ENCODE measurements at regions not wholly inside any gene's neighbourhood (a gene's known extent, or its start where the extent isn't known, plus 50 kb on each side); places are given as distances from the start of the nearest gene placed in this dataset.

GRCh38 chr22:48761546-48761945 lies 1066.1 kb downstream of the BRD1 start (continued):
- no peak for TF ChIP-seq REST (IDR thresholded peaks at IDR 0.05; ENCODE audit: unreplicated experiment)

- no peaks in the 10 kb centered on the region for H3K79me2 ChIP-seq (replicated peaks; ENCODE audit: insufficient read depth)
- no peaks in the 10 kb centered on the region for H3K9me2 ChIP-seq (ENCODE audit: insufficient read depth)
- H3K4me1 Mint-ChIP-seq, result no peaks in the 10 kb centered on the region; the same call in 2 of the 3 replicates
- DNase-seq (ENCODE audit: low spot score) (no peak), ATAC-seq (no peak)
- H3K36me3 ChIP-seq (ENCODE audit: insufficient read depth), result no peaks in the 10 kb centered on the region
- H3K9me3 Mint-ChIP-seq, result peaks cover 6% of the 10 kb centered on the region; the same call in 2 of the 3 replicates
- TF ChIP-seq POLR2AphosphoS5 (IDR thresholded peaks at IDR 0.05; ENCODE audit: low read depth) (no peak), NANOG (IDR thresholded peaks at IDR 0.05; ENCODE audit: borderline replicate concordance) (no peak), ZNF331 (CRISPR knock-in tag; IDR thresholded peaks at IDR 0.05; ENCODE audit: low read depth) (no peak)
- TF ChIP-seq, protein P1, sequence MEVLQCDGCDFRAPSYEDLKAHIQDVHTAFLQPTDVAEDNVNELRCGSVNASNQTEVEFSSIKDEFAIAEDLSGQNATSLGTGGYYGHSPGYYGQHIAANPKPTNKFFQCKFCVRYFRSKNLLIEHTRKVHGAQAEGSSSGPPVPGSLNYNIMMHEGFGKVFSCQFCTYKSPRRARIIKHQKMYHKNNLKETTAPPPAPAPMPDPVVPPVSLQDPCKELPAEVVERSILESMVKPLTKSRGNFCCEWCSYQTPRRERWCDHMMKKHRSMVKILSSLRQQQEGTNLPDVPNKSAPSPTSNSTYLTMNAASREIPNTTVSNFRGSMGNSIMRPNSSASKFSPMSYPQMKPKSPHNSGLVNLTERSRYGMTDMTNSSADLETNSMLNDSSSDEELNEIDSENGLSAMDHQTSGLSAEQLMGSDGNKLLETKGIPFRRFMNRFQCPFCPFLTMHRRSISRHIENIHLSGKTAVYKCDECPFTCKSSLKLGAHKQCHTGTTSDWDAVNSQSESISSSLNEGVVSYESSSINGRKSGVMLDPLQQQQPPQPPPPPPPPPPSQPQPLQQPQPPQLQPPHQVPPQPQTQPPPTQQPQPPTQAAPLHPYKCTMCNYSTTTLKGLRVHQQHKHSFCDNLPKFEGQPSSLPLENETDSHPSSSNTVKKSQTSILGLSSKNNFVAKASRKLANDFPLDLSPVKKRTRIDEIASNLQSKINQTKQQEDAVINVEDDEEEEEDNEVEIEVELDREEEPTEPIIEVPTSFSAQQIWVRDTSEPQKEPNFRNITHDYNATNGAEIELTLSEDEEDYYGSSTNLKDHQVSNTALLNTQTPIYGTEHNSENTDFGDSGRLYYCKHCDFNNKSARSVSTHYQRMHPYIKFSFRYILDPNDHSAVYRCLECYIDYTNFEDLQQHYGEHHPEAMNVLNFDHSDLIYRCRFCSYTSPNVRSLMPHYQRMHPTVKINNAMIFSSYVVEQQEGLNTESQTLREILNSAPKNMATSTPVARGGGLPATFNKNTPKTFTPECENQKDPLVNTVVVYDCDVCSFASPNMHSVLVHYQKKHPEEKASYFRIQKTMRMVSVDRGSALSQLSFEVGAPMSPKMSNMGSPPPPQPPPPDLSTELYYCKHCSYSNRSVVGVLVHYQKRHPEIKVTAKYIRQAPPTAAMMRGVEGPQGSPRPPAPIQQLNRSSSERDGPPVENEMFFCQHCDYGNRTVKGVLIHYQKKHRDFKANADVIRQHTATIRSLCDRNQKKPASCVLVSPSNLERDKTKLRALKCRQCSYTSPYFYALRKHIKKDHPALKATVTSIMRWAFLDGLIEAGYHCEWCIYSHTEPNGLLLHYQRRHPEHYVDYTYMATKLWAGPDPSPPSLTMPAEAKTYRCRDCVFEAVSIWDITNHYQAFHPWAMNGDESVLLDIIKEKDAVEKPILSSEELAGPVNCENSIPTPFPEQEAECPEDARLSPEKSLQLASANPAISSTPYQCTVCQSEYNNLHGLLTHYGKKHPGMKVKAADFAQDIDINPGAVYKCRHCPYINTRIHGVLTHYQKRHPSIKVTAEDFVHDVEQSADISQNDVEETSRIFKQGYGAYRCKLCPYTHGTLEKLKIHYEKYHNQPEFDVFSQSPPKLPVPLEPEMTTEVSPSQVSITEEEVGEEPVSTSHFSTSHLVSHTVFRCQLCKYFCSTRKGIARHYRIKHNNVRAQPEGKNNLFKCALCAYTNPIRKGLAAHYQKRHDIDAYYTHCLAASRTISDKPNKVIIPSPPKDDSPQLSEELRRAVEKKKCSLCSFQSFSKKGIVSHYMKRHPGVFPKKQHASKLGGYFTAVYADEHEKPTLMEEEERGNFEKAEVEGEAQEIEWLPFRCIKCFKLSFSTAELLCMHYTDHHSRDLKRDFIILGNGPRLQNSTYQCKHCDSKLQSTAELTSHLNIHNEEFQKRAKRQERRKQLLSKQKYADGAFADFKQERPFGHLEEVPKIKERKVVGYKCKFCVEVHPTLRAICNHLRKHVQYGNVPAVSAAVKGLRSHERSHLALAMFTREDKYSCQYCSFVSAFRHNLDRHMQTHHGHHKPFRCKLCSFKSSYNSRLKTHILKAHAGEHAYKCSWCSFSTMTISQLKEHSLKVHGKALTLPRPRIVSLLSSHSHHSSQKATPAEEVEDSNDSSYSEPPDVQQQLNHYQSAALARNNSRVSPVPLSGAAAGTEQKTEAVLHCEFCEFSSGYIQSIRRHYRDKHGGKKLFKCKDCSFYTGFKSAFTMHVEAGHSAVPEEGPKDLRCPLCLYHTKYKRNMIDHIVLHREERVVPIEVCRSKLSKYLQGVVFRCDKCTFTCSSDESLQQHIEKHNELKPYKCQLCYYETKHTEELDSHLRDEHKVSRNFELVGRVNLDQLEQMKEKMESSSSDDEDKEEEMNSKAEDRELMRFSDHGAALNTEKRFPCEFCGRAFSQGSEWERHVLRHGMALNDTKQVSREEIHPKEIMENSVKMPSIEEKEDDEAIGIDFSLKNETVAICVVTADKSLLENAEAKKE (CRISPR knock-in tag; IDR thresholded peaks at IDR 0.05), result no peak
- H3K27me3 ChIP-seq (ENCODE audit: insufficient read depth), result no peaks in the 10 kb centered on the region
- H2AFZ ChIP-seq, result no peak overlapping the region
- no peak overlapping the region for H3K4me3 ChIP-seq
- no peaks in the 10 kb centered on the region for H3F3A ChIP-seq (replicated peaks; ENCODE audit: low read depth)
- H3K4me1 ChIP-seq (ENCODE audit: insufficient read depth), result no peaks in the 10 kb centered on the region
- no peaks in the 10 kb centered on the region for H4K20me1 ChIP-seq (replicated peaks; ENCODE audit: insufficient read depth)
- H3K4me2 ChIP-seq, result no peak overlapping the region
- H3K27ac ChIP-seq (ENCODE audit: low read depth), result no peak overlapping the region
- H3K27me3 Mint-ChIP-seq (ENCODE audit: insufficient read depth, low read depth, poor library complexity), result peaks cover 7% of the 10 kb centered on the region
- no peak overlapping the region for H3K4me3 Mint-ChIP-seq
- H3K27ac Mint-ChIP-seq, result no peak overlapping the region
- no peaks in the 10 kb centered on the region; the same call in 2 of the 3 replicates for H3K36me3 Mint-ChIP-seq (ENCODE audit: low read depth)
Observed at GRCh38 chr22:48760481-48761390, 1066.9 kb downstream of the BRD1 start.

Measured in GM23338 (cell line).